ENCODE measurements at regions not wholly inside any gene's neighbourhood (a gene's known extent, or its start where the extent isn't known, plus 50 kb on each side); places are given as distances from the start of the nearest gene placed in this dataset.

- TF ChIP-seq POLR2AphosphoS5 (IDR thresholded peaks at IDR 0.05) (peak in 1 of 3 donors; percentile 28), POLR2A (IDR thresholded peaks at IDR 0.05) (no peak), EP300 (IDR thresholded peaks at IDR 0.05; ENCODE audit: low read depth) (no peak), CTCF (IDR thresholded peaks at IDR 0.05) (no peak)
- peak overlapping the region; percentile 17 to 37 (median 26) for H3K27ac ChIP-seq
- DNase-seq: no peak
- no peaks in the 10 kb centered on the region for H3K36me3 ChIP-seq
- H3K4me3 ChIP-seq: no peak overlapping the region
- intact Hi-C loops (cut with DNase I; ENCODE audit: low total_unique reads): no loop called here
- no peaks in the 10 kb centered on the region for H3K9me3 ChIP-seq
- in situ Hi-C loops (cut with MboI; ENCODE audit: low pct_ligation_motif_present in 1 of 4, low pct_unique_long_range_greater_than_20kb in 1 of 4, low sequenced_read_pairs in 3 of 4): no loop called here
- 65 to 72% methylated on average over 4 to 10 of the region's 10 CpGs for WGBS, 2 donors (ENCODE audit: low coverage in 1 of 2)
- no peaks in the 10 kb centered on the region for H3K4me1 ChIP-seq
- H3K27me3 ChIP-seq: no peaks in the 10 kb centered on the region
Observed at GRCh38 chr10:44180321-44181168, 204.4 kb downstream of the CXCL12 start.

GRCh38 chr10:44178856-44179255 lies 206.0 kb downstream of the CXCL12 start:
- Histone ChIP-seq H3K27me3 (no peaks in the 10 kb centered on the region), H3K9me3 (no peaks in the 10 kb centered on the region), H3K4me1 (no peaks in the 10 kb centered on the region), H3K27ac (no peak overlapping the region), H3K36me3 (no peaks in the 10 kb centered on the region), H3K4me3 (no peak overlapping the region)
- WGBS, 2 donors (ENCODE audit: low coverage in 1 of 2): 82 to 90% methylated on average over 3 of the region's 3 CpGs
- no peak for DNase-seq
- intact Hi-C loops (cut with DNase I; ENCODE audit: low total_unique reads) (no loop called here), in situ Hi-C loops (cut with MboI; ENCODE audit: low pct_ligation_motif_present in 1 of 4, low pct_unique_long_range_greater_than_20kb in 1 of 4, low sequenced_read_pairs in 3 of 4) (no loop called here)
- TF ChIP-seq POLR2A (IDR thresholded peaks at IDR 0.05): no peak
- no peak for TF ChIP-seq EP300 (IDR thresholded peaks at IDR 0.05; ENCODE audit: low read depth)
- TF ChIP-seq CTCF (IDR thresholded peaks at IDR 0.05): no peak
- TF ChIP-seq POLR2AphosphoS5 (IDR thresholded peaks at IDR 0.05): no peak

- in situ Hi-C loops (cut with MboI; ENCODE audit: low pct_ligation_motif_present in 1 of 4, low pct_unique_long_range_greater_than_20kb in 1 of 4, low sequenced_read_pairs in 3 of 4): no loop called here
Observed at GRCh38 chr10:44178281-44178680, 206.6 kb downstream of the CXCL12 start.

GRCh38 chr10:44177610-44178009 lies 207.3 kb downstream of the CXCL12 start:
- TF ChIP-seq POLR2AphosphoS5 (IDR thresholded peaks at IDR 0.05): no peak
- intact Hi-C loops (cut with DNase I; ENCODE audit: low total_unique reads) (no loop called here), in situ Hi-C loops (cut with MboI; ENCODE audit: low pct_ligation_motif_present in 1 of 4, low pct_unique_long_range_greater_than_20kb in 1 of 4, low sequenced_read_pairs in 3 of 4) (no loop called here)
- H3K4me3 ChIP-seq: no peak overlapping the region
- H3K9me3 ChIP-seq: no peaks in the 10 kb centered on the region
- H3K27ac ChIP-seq: no peak overlapping the region
- H3K4me1 ChIP-seq: peaks cover 0 to 5% (median 0%) of the 10 kb centered on the region in 4 donors
- no peak for DNase-seq
- H3K27me3 ChIP-seq: no peaks in the 10 kb centered on the region
- no peaks in the 10 kb centered on the region for H3K36me3 ChIP-seq
- 68 to 94% methylated on average over 3 to 7 of the region's 7 CpGs for WGBS, 2 donors (ENCODE audit: low coverage in 1 of 2)

More at GRCh38 chr10:44178281-44178680, 206.6 kb downstream of the CXCL12 start:
- intact Hi-C loops (cut with DNase I; ENCODE audit: low total_unique reads): no loop called here
- no peaks in the 10 kb centered on the region for H3K27me3 ChIP-seq
- H3K9me3 ChIP-seq: no peaks in the 10 kb centered on the region
- TF ChIP-seq CTCF (IDR thresholded peaks at IDR 0.05) (no peak), EP300 (IDR thresholded peaks at IDR 0.05; ENCODE audit: low read depth) (no peak), POLR2AphosphoS5 (IDR thresholded peaks at IDR 0.05) (no peak), POLR2A (IDR thresholded peaks at IDR 0.05) (no peak)
- whole genome bisulfite sequencing, 2 donors (ENCODE audit: low coverage in 1 of 2): 78% methylated on average over 3 of the region's 3 CpGs; no CpG with 5 or more reads in 1 of the 2 donors
- no peaks in the 10 kb centered on the region for H3K4me1 ChIP-seq
- no peak overlapping the region for H3K4me3 ChIP-seq
- DNase-seq: no peak
- no peaks in the 10 kb centered on the region for H3K36me3 ChIP-seq
- no peak overlapping the region for H3K27ac ChIP-seq

All from transverse colon (tissue), 4 donors.